ENCODE measurements at regions not wholly inside any gene's neighbourhood (a gene's known extent, or its start where the extent isn't known, plus 50 kb on each side); places are given as distances from the start of the nearest gene placed in this dataset.

DNA sequence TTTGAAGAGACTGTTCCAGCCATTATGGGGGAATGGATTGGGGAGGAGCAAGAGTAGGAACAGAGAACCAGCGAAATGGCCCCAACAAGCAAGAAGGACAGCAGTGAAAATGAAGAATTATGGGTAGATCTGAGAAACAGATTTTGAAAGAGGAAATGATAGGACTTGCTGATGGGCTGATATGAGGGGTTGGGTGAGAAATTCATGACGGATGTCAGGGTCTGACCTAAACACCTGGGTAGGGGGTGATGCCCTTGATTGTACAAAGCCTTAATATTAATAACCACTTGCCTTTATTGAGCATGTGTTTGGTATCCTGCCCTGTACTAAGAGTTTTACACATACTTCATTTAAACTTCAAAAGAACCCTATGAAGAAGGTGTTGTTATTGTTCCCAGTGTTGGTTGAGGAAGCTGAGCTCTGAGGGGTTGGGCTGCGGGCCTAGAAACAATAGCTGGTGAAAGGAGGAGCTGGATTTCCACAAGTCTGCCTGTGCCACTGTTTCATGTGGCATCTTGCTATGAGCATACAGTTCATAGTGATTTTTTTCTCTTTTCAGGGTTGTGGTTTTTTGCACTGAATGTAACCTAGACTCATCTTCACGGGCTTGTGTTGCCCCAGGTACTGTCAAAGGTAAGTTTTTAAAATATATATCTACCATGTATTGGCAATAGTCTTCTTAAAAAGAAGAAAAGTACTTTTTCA lies 61.1 kb upstream of the TNRC6B start (continued):
- no peak for TF ChIP-seq ZSCAN30 (tag by site-specific recombination; IDR thresholded peaks at IDR 0.05)

DNA sequence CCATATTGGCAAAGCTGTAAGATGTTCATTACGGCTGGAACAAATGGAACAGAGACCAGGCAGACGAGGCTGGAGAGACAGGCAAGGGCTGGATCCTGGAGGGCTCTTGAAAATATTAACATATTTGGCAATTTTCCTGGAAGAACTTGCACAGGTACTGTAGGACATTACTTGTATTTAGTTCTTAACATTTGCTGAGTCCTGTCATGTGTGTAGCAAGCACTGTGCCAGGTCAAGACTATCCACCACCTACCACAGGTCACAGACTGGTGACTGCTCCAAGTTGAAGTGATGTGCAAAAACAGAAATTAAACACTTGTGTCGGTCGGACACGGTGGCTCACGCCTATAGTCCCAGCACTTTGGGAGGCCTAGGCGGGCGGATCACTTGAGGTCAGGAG lies 58.7 kb upstream of the TNRC6B start:
- TF ChIP-seq ZNF394 (tag by site-specific recombination; IDR thresholded peaks at IDR 0.05; ENCODE audit: borderline replicate concordance): no peak
- no peak for TF ChIP-seq ZNF350 (tag by site-specific recombination; IDR thresholded peaks at IDR 0.05)
- TF ChIP-seq ZNF560 (tag by site-specific recombination; IDR thresholded peaks at IDR 0.05; ENCODE audit: borderline replicate concordance): no peak
- TF ChIP-seq ZNF701 (tag by site-specific recombination; IDR thresholded peaks at IDR 0.05): no peak
- TF ChIP-seq, protein P1, sequence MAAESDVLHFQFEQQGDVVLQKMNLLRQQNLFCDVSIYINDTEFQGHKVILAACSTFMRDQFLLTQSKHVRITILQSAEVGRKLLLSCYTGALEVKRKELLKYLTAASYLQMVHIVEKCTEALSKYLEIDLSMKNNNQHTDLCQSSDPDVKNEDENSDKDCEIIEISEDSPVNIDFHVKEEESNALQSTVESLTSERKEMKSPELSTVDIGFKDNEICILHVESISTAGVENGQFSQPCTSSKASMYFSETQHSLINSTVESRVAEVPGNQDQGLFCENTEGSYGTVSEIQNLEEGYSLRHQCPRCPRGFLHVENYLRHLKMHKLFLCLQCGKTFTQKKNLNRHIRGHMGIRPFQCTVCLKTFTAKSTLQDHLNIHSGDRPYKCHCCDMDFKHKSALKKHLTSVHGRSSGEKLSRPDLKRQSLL (tag by site-specific recombination; IDR thresholded peaks at IDR 0.05): no peak
- ChIA-PET POLR2A (no interaction called here), CTCF (no interaction called here)
- Histone ChIP-seq H3K27ac (ENCODE audit: extremely low read depth, low read depth, low read length) (no peak overlapping the region), H3K9me3 (ENCODE audit: control insufficient read depth, insufficient read depth, low read depth, low read length) (no peaks in the 10 kb centered on the region), H3K36me3 (ENCODE audit: control insufficient read depth in 2 of 2, insufficient read depth in 1 of 2, low read length in 2 of 2) (no peaks in the 10 kb centered on the region), H3K4me1 (ENCODE audit: control insufficient read depth, insufficient read depth, low read length) (peaks cover 5% of the 10 kb centered on the region; the same call in 1 of the 2 replicates), H3K4me3 (ENCODE audit: low read depth, low read length) (no peak overlapping the region)

DNA sequence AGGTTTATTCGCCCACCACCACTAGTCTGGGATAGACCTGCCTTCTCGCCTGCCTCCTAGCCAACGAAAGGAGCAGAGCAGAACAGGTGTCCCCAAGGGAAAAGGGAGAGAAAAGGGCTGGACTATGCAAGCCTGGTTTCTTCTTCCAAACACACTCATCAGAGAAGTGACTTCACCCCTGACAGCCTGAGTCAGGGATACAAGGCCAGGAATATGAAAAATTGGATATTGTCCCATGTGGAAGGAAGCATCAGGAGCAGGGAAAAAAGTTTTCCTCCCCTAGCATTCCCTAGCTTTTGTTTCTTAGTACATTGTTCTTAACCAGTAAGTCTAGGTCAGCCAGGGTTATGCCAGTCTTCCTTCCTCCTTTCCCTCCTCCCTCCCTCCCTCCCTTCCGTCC lies 56.9 kb upstream of the TNRC6B start:
- Histone ChIP-seq H3K36me3 (ENCODE audit: control insufficient read depth in 2 of 2, insufficient read depth in 1 of 2, low read length in 2 of 2) (no peaks in the 10 kb centered on the region), H3K4me3 (ENCODE audit: low read depth, low read length) (no peak overlapping the region), H3K4me1 (ENCODE audit: control insufficient read depth, insufficient read depth, low read length) (peaks cover 5% of the 10 kb centered on the region; the same call in 1 of the 2 replicates), H3K9me3 (ENCODE audit: control insufficient read depth, insufficient read depth, low read depth, low read length) (no peaks in the 10 kb centered on the region), H3K27ac (ENCODE audit: extremely low read depth, low read depth, low read length) (no peak overlapping the region)
- CTCF ChIA-PET: no interaction called here
- POLR2A ChIA-PET: no interaction called here
- TF ChIP-seq IKZF3 (tag by site-specific recombination; IDR thresholded peaks at IDR 0.05) (0 out of 2 replicates have a peak, but pooled peaks have one; percentile 7), SETDB1 (IDR thresholded peaks at IDR 0.05; ENCODE audit: insufficient read length, low read length) (no peak)
- TF ChIP-seq, protein P2, sequence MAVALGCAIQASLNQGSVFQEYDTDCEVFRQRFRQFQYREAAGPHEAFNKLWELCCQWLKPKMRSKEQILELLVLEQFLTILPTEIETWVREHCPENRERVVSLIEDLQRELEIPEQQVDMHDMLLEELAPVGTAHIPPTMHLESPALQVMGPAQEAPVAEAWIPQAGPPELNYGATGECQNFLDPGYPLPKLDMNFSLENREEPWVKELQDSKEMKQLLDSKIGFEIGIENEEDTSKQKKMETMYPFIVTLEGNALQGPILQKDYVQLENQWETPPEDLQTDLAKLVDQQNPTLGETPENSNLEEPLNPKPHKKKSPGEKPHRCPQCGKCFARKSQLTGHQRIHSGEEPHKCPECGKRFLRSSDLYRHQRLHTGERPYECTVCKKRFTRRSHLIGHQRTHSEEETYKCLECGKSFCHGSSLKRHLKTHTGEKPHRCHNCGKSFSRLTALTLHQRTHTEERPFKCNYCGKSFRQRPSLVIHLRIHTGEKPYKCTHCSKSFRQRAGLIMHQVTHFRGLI (tag by site-specific recombination; IDR thresholded peaks at IDR 0.05): no peak

DNA sequence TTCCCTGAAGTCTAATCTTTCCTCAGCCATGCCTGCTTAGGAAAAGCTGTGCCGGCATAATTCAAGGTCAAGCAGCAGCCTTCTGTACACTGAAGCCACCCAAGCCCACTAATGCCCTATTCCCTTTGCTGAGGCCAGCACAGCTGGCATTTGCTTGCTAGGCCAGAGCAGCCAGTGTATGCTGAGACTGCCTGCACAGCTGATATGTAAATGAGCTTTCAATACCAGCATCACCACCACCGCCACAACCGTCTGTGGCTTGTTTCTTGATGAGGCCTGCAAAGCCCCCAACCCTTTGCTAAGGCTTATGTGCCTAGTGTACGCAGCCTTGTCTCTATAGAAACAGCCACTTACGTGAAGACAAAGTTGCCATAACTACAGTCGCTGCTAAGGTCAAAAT lies 56.3 kb upstream of the TNRC6B start:
- Histone ChIP-seq H3K36me3 (ENCODE audit: control insufficient read depth in 2 of 2, insufficient read depth in 1 of 2, low read length in 2 of 2) (no peaks in the 10 kb centered on the region; a peak in 1 of 3 replicates), H3K9me3 (ENCODE audit: control insufficient read depth, insufficient read depth, low read depth, low read length) (no peaks in the 10 kb centered on the region), H3K27ac (ENCODE audit: extremely low read depth, low read depth, low read length) (no peak overlapping the region), H3K4me3 (ENCODE audit: low read depth, low read length) (no peak overlapping the region), H3K4me1 (ENCODE audit: control insufficient read depth, insufficient read depth, low read length) (peaks cover 5% of the 10 kb centered on the region; the same call in 1 of the 2 replicates)
- POLR2A ChIA-PET: no interaction called here
- CTCF ChIA-PET: no interaction called here
- TF ChIP-seq, protein P3, sequence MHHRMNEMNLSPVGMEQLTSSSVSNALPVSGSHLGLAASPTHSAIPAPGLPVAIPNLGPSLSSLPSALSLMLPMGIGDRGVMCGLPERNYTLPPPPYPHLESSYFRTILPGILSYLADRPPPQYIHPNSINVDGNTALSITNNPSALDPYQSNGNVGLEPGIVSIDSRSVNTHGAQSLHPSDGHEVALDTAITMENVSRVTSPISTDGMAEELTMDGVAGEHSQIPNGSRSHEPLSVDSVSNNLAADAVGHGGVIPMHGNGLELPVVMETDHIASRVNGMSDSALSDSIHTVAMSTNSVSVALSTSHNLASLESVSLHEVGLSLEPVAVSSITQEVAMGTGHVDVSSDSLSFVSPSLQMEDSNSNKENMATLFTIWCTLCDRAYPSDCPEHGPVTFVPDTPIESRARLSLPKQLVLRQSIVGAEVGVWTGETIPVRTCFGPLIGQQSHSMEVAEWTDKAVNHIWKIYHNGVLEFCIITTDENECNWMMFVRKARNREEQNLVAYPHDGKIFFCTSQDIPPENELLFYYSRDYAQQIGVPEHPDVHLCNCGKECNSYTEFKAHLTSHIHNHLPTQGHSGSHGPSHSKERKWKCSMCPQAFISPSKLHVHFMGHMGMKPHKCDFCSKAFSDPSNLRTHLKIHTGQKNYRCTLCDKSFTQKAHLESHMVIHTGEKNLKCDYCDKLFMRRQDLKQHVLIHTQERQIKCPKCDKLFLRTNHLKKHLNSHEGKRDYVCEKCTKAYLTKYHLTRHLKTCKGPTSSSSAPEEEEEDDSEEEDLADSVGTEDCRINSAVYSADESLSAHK (tag by site-specific recombination; IDR thresholded peaks at IDR 0.05): no peak
- TF ChIP-seq, protein P4, sequence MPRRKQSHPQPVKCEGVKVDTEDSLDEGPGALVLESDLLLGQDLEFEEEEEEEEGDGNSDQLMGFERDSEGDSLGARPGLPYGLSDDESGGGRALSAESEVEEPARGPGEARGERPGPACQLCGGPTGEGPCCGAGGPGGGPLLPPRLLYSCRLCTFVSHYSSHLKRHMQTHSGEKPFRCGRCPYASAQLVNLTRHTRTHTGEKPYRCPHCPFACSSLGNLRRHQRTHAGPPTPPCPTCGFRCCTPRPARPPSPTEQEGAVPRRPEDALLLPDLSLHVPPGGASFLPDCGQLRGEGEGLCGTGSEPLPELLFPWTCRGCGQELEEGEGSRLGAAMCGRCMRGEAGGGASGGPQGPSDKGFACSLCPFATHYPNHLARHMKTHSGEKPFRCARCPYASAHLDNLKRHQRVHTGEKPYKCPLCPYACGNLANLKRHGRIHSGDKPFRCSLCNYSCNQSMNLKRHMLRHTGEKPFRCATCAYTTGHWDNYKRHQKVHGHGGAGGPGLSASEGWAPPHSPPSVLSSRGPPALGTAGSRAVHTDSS (tag by site-specific recombination; IDR thresholded peaks at IDR 0.05): no peak
- TF ChIP-seq ZNF394 (tag by site-specific recombination; IDR thresholded peaks at IDR 0.05; ENCODE audit: borderline replicate concordance) (no peak), GLI4 (tag by site-specific recombination; IDR thresholded peaks at IDR 0.05) (no peak), ZNF133 (tag by site-specific recombination; IDR thresholded peaks at IDR 0.05) (no peak), ZBTB1 (tag by site-specific recombination; IDR thresholded peaks at IDR 0.05) (no peak), ZBTB20 (tag by site-specific recombination; IDR thresholded peaks at IDR 0.05) (no peak), ZNF521 (tag by site-specific recombination; IDR thresholded peaks at IDR 0.05) (no peak)
- TF ChIP-seq, protein P5, sequence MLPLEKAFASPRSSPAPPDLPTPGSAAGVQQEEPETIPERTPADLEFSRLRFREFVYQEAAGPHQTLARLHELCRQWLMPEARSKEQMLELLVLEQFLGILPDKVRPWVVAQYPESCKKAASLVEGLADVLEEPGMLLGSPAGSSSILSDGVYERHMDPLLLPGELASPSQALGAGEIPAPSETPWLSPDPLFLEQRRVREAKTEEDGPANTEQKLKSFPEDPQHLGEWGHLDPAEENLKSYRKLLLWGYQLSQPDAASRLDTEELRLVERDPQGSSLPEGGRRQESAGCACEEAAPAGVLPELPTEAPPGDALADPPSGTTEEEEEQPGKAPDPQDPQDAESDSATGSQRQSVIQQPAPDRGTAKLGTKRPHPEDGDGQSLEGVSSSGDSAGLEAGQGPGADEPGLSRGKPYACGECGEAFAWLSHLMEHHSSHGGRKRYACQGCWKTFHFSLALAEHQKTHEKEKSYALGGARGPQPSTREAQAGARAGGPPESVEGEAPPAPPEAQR (tag by site-specific recombination; IDR thresholded peaks at IDR 0.05): no peak
- TF ChIP-seq, protein P6, sequence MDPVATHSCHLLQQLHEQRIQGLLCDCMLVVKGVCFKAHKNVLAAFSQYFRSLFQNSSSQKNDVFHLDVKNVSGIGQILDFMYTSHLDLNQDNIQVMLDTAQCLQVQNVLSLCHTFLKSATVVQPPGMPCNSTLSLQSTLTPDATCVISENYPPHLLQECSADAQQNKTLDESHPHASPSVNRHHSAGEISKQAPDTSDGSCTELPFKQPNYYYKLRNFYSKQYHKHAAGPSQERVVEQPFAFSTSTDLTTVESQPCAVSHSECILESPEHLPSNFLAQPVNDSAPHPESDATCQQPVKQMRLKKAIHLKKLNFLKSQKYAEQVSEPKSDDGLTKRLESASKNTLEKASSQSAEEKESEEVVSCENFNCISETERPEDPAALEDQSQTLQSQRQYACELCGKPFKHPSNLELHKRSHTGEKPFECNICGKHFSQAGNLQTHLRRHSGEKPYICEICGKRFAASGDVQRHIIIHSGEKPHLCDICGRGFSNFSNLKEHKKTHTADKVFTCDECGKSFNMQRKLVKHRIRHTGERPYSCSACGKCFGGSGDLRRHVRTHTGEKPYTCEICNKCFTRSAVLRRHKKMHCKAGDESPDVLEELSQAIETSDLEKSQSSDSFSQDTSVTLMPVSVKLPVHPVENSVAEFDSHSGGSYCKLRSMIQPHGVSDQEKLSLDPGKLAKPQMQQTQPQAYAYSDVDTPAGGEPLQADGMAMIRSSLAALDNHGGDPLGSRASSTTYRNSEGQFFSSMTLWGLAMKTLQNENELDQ (tag by site-specific recombination; IDR thresholded peaks at IDR 0.05; ENCODE audit: low read depth): no peak
